ENCODE measurements at regions not wholly inside any gene's neighbourhood (a gene's known extent, or its start where the extent isn't known, plus 50 kb on each side); places are given as distances from the start of the nearest gene placed in this dataset.

GRCh38 chr14:98200601-98201000, 1071.4 kb downstream of the BCL11B start:
- no peak for TF ChIP-seq POLR2A (IDR thresholded peaks at IDR 0.05; ENCODE audit: low read depth, low read length)
- no peak for TF ChIP-seq POLR2AphosphoS5 (IDR thresholded peaks at IDR 0.05; ENCODE audit: low read depth, low read length)

Data from GM12891 (cell line).